Fibroblast of the aortic adventitia (primary cell): ENCODE measurements at regions not wholly inside any gene's neighbourhood (a gene's known extent, or its start where the extent isn't known, plus 50 kb on each side); places are given as distances from the start of the nearest gene placed in this dataset.
"Not testable (repeated sequence)": the region's sequence is repeated elsewhere in the genome, so short reads cannot be mapped to it uniquely, and the experiment has no call there.

Experiments used
- DNase-seq: peaks from one replicate; pipeline ENCODE4 v3.0.0-alpha.2; 2010; ENCODE audit warnings: low read depth
- H3K4me3 ChIP-seq: 2 replicates; pipeline ENCODE4 v1.5.1; 2011; ENCODE audit warnings: low read depth, mild to moderate bottlenecking, control low read depth, low read length, moderate library complexity
- CTCF ChIP-seq: IDR thresholded peaks from 2 replicates; pipeline ENCODE4 v1.5.1; 2011; ENCODE audit warnings: mild to moderate bottlenecking, low read length, control low read depth, inconsistent platforms; ENCODE audit not compliant: insufficient read depth

GRCh38 chr5:4579679-4580078 is 560.5 kb upstream of the ADAMTS16 start:
- H3K4me3 ChIP-seq = no peak overlapping the region
- no peak for TF ChIP-seq CTCF
- no peak for DNase-seq

GRCh38 chr5:4580772-4581171 is 559.4 kb upstream of the ADAMTS16 start:
- no peak overlapping the region for H3K4me3 ChIP-seq
- no peak for DNase-seq
- no peak for TF ChIP-seq CTCF

- no peak for DNase-seq
- no peak overlapping the region for H3K4me3 ChIP-seq
- TF ChIP-seq CTCF = no peak
Observed at GRCh38 chr5:4581289-4581688, 558.8 kb upstream of the ADAMTS16 start.

GRCh38 chr5:4584982-4585381 is 555.1 kb upstream of the ADAMTS16 start:
- peak; percentile 88 for DNase-seq

GRCh38 chr5:4613440-4613839 is 526.7 kb upstream of the ADAMTS16 start:
- no peak for DNase-seq
- no peak overlapping the region for H3K4me3 ChIP-seq
- TF ChIP-seq CTCF = no peak

More at GRCh38 chr5:4584982-4585381, 555.1 kb upstream of the ADAMTS16 start:
- no peak overlapping the region for H3K4me3 ChIP-seq
- TF ChIP-seq CTCF = no peak

- no peak for TF ChIP-seq CTCF
- DNase-seq = peak; percentile 2
- no peak overlapping the region for H3K4me3 ChIP-seq
Observed at GRCh38 chr5:4614088-4614487, 526.0 kb upstream of the ADAMTS16 start.

GRCh38 chr5:4615369-4615768 is 524.8 kb upstream of the ADAMTS16 start:
- H3K4me3 ChIP-seq, DNase-seq: not testable (repeated sequence)
